Naive thymus-derived CD8-positive, alpha-beta T cell (primary cell): ENCODE measurements at regions not wholly inside any gene's neighbourhood (a gene's known extent, or its start where the extent isn't known, plus 50 kb on each side); places are given as distances from the start of the nearest gene placed in this dataset.
"Not testable (repeated sequence)": the region's sequence is repeated elsewhere in the genome, so short reads cannot be mapped to it uniquely, and the experiment has no call there.

ENCODE experiments used
- ATAC-seq, 2 donors: fragments of 150-1000 bp; cut with Tn5 transposase in 1 of 2; sonication (Bioruptor Pico), chemical (Tn5 transposase) in 1 of 2; 1 replicate in 1 of 2; 2 replicates in 1 of 2; pipeline ENCODE4 v1.10.0; 2021; ENCODE audit warnings: mild to moderate bottlenecking in 2 of 2, moderate library complexity in 2 of 2
- POLR2A ChIA-PET: fragments of 350-600 bp; sonication (Branson Sonifier 250); formaldehyde crosslinking; loops from one replicate; lab custom pipeline; 2021; ENCODE audit warnings: antibody characterized with exemption; lab: Charles Lee
- DNase-seq, 10 donors: peaks; one replicate each; pipeline versions ENCODE4 v3.0.0 to v3.0.0-alpha.2; 2020 to 2022
- H3K27ac Mint-ChIP-seq, 10 donors: one replicate each; pipeline ENCODE4 v1.8.0; 2020 to 2022; ENCODE audit warnings: mild to moderate bottlenecking in 10 of 10, mixed read lengths in 10 of 10, moderate library complexity in 4 of 10, inconsistent platforms in 1 of 10
- H3K27me3 Mint-ChIP-seq, 5 donors: one replicate each; pipeline ENCODE4 v1.8.0; 2021 to 2022; ENCODE audit warnings: mixed read lengths in 5 of 5
- H3K36me3 Mint-ChIP-seq, 3 donors: one replicate each; pipeline ENCODE4 v1.8.0; 2020 to 2022; ENCODE audit warnings: mixed read lengths in 3 of 3, mild to moderate bottlenecking in 2 of 3, inconsistent platforms in 1 of 3
- H3K4me1 Mint-ChIP-seq, 4 donors: one replicate each; pipeline ENCODE4 v1.8.0; 2021 to 2022; ENCODE audit warnings: mixed read lengths in 4 of 4
- H3K4me3 Mint-ChIP-seq, 10 donors: one replicate each; pipeline ENCODE4 v1.8.0; 2020 to 2022; ENCODE audit warnings: mild to moderate bottlenecking in 10 of 10, mixed read lengths in 10 of 10, moderate library complexity in 6 of 10, inconsistent platforms in 1 of 10
- H3K9me3 Mint-ChIP-seq, 9 donors: one replicate each; pipeline ENCODE4 v1.8.0; 2020 to 2022; ENCODE audit warnings: mixed read lengths in 9 of 9, mild to moderate bottlenecking in 3 of 9, inconsistent platforms in 1 of 9, moderate library complexity in 1 of 9

DNA sequence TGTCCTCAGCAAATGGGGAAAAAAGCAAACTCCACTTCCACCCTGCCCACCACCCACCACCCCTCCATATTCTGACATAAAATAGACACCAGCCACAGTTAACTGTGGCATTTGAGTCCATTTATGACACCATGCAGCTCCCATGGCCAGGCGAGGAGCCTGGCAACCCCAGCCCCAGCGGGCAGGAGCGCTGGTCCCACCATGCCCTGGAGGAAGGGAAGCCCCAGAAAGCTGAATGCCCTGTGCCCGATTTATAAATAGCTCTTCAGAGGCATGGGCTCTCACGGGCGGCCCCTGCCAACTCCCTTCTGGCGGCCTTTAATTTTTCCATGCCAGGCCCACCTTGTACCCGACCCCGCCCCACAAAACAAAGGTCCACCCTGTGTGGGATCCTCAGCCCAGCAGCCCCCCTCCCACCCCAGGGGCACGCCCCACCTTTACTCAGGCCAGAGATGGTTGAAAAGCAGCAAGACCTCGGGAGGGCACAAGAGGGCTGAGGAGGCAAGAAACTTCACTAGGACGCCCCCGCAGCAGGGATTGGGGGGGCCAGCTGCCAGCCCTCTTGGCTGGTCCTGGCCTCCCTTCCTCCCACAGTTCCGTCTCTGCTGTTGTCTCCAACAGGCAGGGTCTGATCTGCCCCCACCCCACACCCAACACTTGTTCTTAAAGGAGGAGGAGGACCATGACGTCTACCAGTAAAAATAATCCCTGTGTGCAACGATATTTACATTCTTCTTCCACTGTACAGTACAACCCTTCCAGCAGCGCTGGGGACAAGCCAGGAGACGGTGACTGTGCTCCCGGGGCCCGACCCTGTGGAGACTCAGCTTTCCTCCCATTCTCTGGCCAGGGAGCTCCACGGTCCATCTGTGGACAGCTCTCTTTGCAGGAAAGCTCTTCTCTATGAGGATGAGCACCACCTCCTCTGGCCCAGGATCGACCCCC, 115.6 kb upstream of the CDYL start:
- H3K27me3 Mint-ChIP-seq = peaks cover 0 to 20% (median 16%) of the 10 kb centered on the region in 5 donors
- no peak for DNase-seq
- peaks cover 0 to 5% (median 0%) of the 10 kb centered on the region in 3 donors for H3K36me3 Mint-ChIP-seq
- POLR2A ChIA-PET = no interaction called here
- no peak for ATAC-seq
- H3K4me1 Mint-ChIP-seq = peaks cover 0 to 1% (median 0%) of the 10 kb centered on the region in 4 donors
- H3K27ac Mint-ChIP-seq = no peak overlapping the region
- no peak overlapping the region for H3K4me3 Mint-ChIP-seq
- peaks cover 0 to 6% (median 0%) of the 10 kb centered on the region in 9 donors for H3K9me3 Mint-ChIP-seq

DNA sequence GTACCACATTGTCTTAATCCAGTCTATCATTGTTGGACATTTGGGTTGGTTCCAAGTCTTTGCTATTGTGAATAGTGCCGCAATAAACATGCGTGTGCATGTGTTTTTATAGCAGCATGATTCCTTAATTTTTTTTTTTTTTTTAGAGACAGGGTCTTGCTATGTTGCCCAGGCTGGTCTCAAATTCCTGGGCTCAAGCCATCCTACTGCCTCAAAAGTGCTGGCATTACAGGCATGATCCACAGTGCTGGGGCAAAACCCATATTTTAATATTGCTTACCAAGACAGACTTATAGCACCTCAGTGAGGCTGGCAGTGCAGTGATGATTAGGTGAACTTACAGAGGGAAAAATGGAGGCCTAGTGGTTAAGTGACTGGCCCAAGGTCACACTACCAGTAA, 116.5 kb upstream of the CDYL start:
- H3K36me3 Mint-ChIP-seq, H3K9me3 Mint-ChIP-seq, H3K27ac Mint-ChIP-seq, DNase-seq, POLR2A ChIA-PET, H3K4me1 Mint-ChIP-seq, ATAC-seq, H3K4me3 Mint-ChIP-seq: not testable (repeated sequence)
- peaks cover 0 to 20% (median 9%) of the 10 kb centered on the region in 5 donors for H3K27me3 Mint-ChIP-seq

DNA sequence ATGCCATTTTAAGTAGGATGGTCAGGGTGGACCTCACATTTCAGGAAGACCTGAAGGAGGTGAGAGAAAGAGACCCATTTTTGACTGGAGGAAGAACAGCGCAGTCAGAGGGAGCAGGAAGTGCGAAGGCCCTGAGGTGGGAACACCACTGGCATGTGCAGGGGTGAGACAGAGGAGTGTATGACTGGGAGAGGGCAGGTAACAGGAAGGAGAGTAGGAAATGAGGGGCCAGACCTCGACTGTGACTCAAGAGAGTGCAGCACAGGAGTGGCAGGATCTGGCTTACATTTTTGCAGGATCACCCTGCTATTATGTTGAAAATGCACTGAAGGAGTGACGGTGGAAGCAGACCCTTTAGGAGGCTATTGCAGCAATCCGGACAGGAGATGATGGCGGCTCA, 117.7 kb upstream of the CDYL start:
- DNase-seq = no peak
- Mint-ChIP-seq H3K27me3 (peaks cover 0 to 18% (median 9%) of the 10 kb centered on the region in 5 donors), H3K4me1 (peaks cover 0 to under 1% (median 0%) of the 10 kb centered on the region in 4 donors), H3K36me3 (peaks cover 0 to 5% (median 0%) of the 10 kb centered on the region in 3 donors), H3K9me3 (peaks cover 0 to 6% (median 0%) of the 10 kb centered on the region in 9 donors), H3K27ac (peak overlapping the region in 1 of 10 donors; percentile 11), H3K4me3 (no peak overlapping the region)
- POLR2A ChIA-PET = no interaction called here
- no peak for ATAC-seq

DNA sequence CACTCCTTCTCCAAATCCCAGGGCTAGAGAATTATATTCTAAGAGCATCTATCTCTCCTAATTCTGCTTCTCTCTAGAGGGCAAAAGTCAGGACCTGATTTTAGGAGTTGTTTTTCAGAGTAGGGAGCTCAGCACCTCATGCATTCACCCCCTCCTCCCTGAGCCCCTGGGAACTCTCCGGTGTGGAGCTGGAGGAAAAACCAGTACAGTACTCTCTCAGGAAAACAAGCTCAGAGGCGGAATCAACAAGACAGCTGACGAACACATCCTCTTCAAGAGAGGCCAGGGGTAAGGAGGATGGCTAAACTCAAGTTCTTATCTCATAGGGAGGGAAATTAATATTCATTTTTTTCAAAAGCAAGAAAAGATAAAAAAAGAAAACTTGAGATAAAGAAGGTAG, 120.1 kb upstream of the CDYL start:
- DNase-seq (no peak), ATAC-seq (no peak)
- H3K4me1 Mint-ChIP-seq = no peaks in the 10 kb centered on the region
- peaks cover 0 to 18% (median 9%) of the 10 kb centered on the region in 5 donors for H3K27me3 Mint-ChIP-seq
- peaks cover 0 to 5% (median 0%) of the 10 kb centered on the region in 3 donors for H3K36me3 Mint-ChIP-seq
- H3K9me3 Mint-ChIP-seq = peaks cover 0 to 19% (median 4%) of the 10 kb centered on the region in 9 donors
- POLR2A ChIA-PET = no interaction called here
- H3K27ac Mint-ChIP-seq = no peak overlapping the region
- H3K4me3 Mint-ChIP-seq = no peak overlapping the region

DNA sequence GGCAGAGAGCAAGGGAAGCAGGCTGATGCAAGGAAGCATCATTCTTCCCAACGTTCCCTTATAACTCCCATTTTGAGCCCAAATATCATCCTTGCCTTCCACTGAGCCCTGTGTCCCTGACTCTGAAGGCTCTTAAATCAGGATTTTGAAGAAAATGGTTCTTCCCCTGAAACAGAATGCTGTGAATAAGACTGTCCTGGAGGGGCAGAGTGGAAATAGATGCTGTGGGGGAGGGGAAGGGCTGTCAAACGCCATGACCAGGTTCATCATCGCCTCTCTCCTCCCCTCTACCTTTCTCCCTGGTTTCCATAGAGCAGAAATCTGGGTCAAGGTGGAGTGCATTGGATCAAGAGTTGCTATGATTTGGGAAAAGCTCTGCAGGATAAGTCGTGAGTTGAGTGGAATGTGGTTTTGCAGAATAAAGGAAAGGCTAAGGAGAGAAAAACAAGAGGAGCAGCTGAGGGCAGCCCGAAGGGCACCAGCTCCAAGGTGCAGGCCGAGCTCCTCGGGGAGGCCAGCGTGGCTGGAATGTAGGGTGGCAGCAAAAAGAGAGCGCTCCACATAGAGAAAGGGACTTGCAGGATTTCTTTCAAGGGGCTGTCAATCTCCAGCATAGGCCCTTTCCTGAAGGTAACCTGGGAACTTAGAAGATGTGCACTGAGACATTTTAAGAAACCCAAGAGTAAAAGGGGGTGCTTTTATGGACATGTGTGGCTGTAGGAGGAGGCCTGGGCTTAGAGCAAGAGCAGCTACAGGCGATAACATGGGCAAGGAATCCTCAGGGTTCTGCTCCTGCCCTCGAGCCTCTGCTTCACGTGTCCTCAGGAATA, 120.8 kb upstream of the CDYL start:
- no peaks in the 10 kb centered on the region for H3K4me1 Mint-ChIP-seq
- H3K36me3 Mint-ChIP-seq = peaks cover 0 to 5% (median 0%) of the 10 kb centered on the region in 3 donors
- no peak for DNase-seq
- POLR2A ChIA-PET = no interaction called here
- H3K27ac Mint-ChIP-seq = peak overlapping the region in 1 of 10 donors; percentile 3
- H3K4me3 Mint-ChIP-seq = no peak overlapping the region
- ATAC-seq = no peak
- peaks cover 0 to 18% (median 9%) of the 10 kb centered on the region in 5 donors for H3K27me3 Mint-ChIP-seq
- peaks cover 0 to 19% (median 4%) of the 10 kb centered on the region in 9 donors for H3K9me3 Mint-ChIP-seq

DNA sequence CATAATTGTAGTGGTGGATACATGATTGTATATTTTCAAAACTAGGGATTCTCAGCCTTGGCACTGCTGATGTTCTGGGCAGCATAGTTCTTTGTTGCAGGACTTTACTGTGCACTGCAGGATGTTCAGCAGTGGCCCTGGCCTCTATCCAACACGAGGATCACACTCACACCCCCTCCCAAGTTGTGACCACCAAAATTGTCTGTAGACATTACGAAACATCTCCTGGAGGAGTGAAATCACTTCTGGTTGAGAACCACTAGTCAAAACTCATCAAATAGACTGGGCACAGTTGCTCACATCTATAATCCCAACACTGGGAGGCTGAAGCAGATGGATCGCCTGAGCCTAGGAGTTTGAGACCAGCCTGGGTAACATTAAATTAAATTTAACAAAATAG, 123.1 kb upstream of the CDYL start:
- POLR2A ChIA-PET = no interaction called here

DNA sequence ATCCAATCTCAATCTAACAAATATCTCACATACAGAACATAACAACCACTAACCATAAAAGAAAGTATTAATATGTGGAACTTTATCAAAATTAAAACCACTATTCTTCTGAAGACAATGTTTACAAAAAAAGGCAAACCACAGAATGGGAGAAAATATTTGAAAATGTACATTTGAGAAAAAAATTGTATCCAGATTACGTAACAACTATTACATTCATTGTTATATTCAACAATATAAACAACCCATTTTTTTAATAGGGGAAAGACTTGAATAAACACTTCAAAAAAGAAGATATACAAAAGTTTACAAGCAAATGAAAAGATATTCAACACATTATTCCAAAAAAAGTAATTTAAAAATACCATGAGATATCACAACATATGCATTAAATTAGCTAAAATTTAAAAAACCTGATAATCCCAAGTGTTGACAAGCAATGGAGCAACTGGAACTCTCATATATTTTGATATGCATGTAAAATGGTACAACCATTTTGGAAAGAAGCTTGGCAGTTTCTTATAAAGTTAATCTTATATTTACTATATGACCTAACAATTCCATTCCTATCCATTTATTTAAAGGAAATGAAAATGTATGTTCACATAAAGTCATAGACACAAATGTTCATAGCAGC, 124.3 kb upstream of the CDYL start:
- Mint-ChIP-seq H3K36me3 (no peaks in the 10 kb centered on the region), H3K4me3 (no peak overlapping the region), H3K27me3 (peaks cover 4 to 24% (median 18%) of the 10 kb centered on the region in 5 donors), H3K4me1 (peaks cover 5 to 9% (median 7%) of the 10 kb centered on the region in 4 donors), H3K9me3 (peaks cover 0 to 12% (median 4%) of the 10 kb centered on the region in 9 donors), H3K27ac (no peak overlapping the region)
- POLR2A ChIA-PET = no interaction called here
- DNase-seq = no peak
- ATAC-seq = no peak

More for the DNA sequence above, 123.1 kb upstream of the CDYL start:
- Mint-ChIP-seq H3K4me1 (no peaks in the 10 kb centered on the region), H3K4me3 (no peak overlapping the region), H3K36me3 (peaks cover 0 to under 1% (median 0%) of the 10 kb centered on the region in 3 donors), H3K27me3 (peaks cover 4 to 17% (median 14%) of the 10 kb centered on the region in 5 donors), H3K27ac (no peak overlapping the region), H3K9me3 (peaks cover 0 to 12% (median 4%) of the 10 kb centered on the region in 9 donors)
- DNase-seq = no peak
- ATAC-seq = no peak

DNA sequence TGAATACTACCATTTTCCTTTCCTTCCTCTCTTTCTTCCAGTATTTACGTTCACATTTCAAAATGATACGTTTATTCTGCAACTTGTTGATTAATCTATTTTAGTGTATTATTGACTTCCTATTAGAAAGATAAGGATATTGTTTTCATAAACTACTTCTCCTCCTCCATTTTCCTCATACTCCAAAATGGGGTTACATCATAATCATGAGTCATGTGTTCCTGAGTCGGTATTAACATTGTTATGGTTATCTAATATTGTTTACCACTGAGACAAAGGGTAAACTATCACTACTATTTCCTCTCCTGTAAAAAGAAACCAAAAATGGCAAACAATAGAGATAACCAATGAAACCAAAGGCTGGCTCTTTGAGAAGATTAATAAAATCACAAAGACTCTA, 126.5 kb upstream of the CDYL start:
- no peak for ATAC-seq
- Mint-ChIP-seq H3K9me3 (peaks cover 0 to 12% (median 4%) of the 10 kb centered on the region in 9 donors), H3K4me1 (peaks cover 5 to 11% (median 8%) of the 10 kb centered on the region in 4 donors), H3K27ac (no peak overlapping the region), H3K27me3 (peaks cover 13 to 44% (median 18%) of the 10 kb centered on the region in 5 donors), H3K4me3 (no peak overlapping the region), H3K36me3 (no peaks in the 10 kb centered on the region)
- POLR2A ChIA-PET = no interaction called here
- DNase-seq = no peak

DNA sequence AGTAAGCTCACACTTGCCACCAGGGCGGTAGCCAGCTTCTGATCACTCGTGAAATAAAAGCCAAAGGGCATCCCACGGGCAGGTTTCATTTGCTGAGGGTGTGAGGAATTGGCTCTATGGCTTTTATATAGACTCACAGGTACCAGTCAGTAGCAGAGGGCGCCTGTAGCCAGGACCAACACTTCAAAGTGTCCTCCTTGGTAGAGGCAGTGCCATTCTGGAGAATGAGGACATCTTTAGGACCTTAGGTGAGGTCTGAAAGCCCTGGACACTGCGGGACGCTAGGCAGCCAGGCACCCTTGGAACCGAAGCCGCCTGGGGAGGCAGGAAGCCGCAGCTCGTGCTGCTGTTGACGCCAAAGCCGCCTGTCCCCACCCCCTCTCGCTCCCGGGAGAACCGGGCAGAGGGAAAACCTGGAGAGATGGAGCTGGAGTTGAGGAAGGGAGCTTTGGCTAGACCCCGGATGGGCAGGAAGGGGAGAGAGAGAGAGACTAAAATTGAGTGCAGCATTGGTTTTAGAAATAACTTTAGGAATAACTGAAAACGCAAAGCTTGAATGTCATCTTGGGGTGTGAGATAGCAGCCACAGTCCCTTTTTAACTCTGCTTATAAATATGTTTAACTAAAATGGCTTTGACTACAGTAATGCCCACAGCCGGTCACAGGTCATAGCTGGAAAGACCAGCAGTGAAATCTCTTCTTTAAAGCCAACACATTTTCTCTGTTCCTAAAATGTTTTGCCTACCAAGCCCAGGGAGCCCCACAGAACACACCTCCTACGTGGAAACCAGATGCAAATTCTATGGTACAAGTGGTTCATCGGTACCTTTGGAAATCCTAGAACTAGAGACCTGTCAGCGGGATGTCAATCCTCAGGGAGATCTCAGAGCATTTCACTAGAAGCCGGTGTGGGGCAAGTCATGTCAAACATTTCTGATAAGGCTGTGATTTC, 128.5 kb upstream of the CDYL start:
- Mint-ChIP-seq H3K9me3 (peaks cover 0 to 12% (median 4%) of the 10 kb centered on the region in 9 donors), H3K27ac (peak overlapping the region in 4 of 10 donors; percentile 10 to 95 (median 66)), H3K27me3 (peaks cover 13 to 44% (median 21%) of the 10 kb centered on the region in 5 donors), H3K36me3 (no peaks in the 10 kb centered on the region), H3K4me3 (peak overlapping the region; percentile 41 to 79 (median 72)), H3K4me1 (peaks cover 5 to 11% (median 8%) of the 10 kb centered on the region in 4 donors)
- ATAC-seq = peak in 1 of 2 donors; percentile 33
- DNase-seq = peak in 2 of 10 donors; percentile 2 to 3
- POLR2A ChIA-PET = no interaction called here

DNA sequence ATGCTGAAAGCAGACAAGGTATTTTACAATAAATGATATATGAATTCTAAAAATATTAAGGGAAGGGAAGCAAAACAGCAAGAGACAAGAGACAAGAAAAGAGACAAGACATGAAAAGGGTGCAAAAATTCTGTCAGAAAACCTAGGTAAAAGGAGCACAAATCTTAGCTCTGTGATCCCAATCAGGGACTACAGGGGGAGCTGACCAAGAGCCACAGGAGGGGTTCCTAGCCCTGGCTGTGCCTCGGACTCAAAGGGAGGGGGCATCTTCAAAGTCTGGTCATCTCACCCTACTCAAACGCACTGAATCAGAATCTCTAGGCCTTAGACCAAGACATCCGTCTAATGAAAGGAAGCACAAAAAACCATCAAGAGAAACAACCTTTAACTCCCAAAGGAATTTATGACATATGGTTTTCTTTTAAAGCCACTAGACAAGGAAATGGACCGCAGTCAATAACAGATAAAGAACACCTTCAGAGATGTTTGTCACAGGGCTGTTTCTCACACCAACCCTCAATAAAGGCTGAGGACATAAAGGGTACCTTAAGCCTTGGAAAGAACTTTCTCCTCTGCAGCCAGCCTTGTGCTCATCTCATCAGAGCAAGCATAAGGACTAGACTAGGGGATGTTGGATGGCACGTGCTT, 130.4 kb upstream of the CDYL start:
- Mint-ChIP-seq H3K4me3 (no peak overlapping the region), H3K27me3 (peaks cover 17 to 44% (median 21%) of the 10 kb centered on the region in 5 donors), H3K4me1 (peaks cover 5 to 11% (median 8%) of the 10 kb centered on the region in 4 donors), H3K36me3 (no peaks in the 10 kb centered on the region), H3K27ac (peak overlapping the region in 1 of 10 donors; percentile 15), H3K9me3 (no peaks in the 10 kb centered on the region)
- DNase-seq = no peak
- no peak for ATAC-seq
- POLR2A ChIA-PET = no interaction called here

DNA sequence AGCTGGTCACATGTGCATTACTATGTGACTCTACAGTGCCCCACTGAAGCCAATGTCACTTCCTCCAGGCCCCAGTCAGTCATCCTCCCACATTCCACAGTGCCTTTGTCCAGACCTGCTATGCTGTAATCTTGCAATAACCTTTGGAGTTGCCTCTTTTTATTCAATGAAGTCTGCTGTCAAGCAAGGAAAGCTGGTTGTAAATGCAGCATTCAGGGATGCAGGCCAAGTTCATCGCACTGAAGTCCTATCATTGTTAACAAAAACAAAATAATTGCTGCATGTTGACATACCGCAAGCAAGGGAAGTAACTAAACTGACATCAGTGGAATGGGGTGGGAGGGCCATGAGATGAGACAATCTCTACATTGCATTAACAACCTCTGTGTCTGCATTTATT, 131.2 kb upstream of the CDYL start:
- H3K27me3 Mint-ChIP-seq = peaks cover 17 to 46% (median 24%) of the 10 kb centered on the region in 5 donors
- H3K27ac Mint-ChIP-seq = no peak overlapping the region
- H3K4me3 Mint-ChIP-seq = no peak overlapping the region
- no peaks in the 10 kb centered on the region for H3K36me3 Mint-ChIP-seq
- ATAC-seq (no peak), DNase-seq (no peak)
- H3K4me1 Mint-ChIP-seq = peaks cover 5 to 11% (median 8%) of the 10 kb centered on the region in 4 donors
- POLR2A ChIA-PET = no interaction called here
- no peaks in the 10 kb centered on the region for H3K9me3 Mint-ChIP-seq
